HL-60 (cell line): ENCODE measurements at regions not wholly inside any gene's neighbourhood (a gene's known extent, or its start where the extent isn't known, plus 50 kb on each side); places are given as distances from the start of the nearest gene placed in this dataset.

Experiments used
- POLR2AphosphoS5 ChIP-seq: IDR thresholded peaks from 2 replicates; pipeline ENCODE4 v1.6.1; 2012; ENCODE audit warnings: low read depth
- SPI1 ChIP-seq: IDR thresholded peaks from 2 replicates; pipeline ENCODE4 v1.6.1; 2012; ENCODE audit warnings: low read depth, mild to moderate bottlenecking, borderline replicate concordance
- TF ChIP-seq, protein P1 (sequence below): IDR thresholded peaks from one replicate; pipeline ENCODE4 v1.5.1; 2011; ENCODE audit warnings: low read length, control low read depth, inconsistent platforms; ENCODE audit not compliant: insufficient read depth
- TF ChIP-seq, protein P2 (sequence below): IDR thresholded peaks from 2 replicates; pipeline ENCODE4 v1.6.1; 2012; ENCODE audit warnings: low read depth; ENCODE audit not compliant: insufficient replicate concordance

DNA sequence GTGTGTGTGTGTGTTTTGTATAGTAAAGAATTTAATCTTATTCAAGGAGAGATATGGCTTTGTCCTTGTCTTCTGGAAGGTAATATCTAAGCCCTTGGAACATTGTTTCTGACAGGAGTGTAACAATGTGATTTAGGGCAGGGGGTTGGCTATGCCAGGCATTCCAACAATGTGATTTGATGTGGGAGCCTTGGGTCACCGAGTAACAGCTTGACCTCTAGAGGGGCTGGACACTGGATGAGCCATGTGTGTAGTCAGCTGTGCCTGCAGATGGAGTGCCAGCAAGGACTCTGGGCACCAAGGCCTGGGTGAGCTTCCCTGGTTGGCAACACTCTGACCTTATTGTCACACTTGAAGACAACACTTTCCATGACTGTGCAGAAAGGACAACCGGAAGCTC, 336.1 kb upstream of the ZP4 start:
- TF ChIP-seq, protein P1, sequence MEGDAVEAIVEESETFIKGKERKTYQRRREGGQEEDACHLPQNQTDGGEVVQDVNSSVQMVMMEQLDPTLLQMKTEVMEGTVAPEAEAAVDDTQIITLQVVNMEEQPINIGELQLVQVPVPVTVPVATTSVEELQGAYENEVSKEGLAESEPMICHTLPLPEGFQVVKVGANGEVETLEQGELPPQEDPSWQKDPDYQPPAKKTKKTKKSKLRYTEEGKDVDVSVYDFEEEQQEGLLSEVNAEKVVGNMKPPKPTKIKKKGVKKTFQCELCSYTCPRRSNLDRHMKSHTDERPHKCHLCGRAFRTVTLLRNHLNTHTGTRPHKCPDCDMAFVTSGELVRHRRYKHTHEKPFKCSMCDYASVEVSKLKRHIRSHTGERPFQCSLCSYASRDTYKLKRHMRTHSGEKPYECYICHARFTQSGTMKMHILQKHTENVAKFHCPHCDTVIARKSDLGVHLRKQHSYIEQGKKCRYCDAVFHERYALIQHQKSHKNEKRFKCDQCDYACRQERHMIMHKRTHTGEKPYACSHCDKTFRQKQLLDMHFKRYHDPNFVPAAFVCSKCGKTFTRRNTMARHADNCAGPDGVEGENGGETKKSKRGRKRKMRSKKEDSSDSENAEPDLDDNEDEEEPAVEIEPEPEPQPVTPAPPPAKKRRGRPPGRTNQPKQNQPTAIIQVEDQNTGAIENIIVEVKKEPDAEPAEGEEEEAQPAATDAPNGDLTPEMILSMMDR = no peak
- TF ChIP-seq SPI1 (no peak), POLR2AphosphoS5 (no peak)
- TF ChIP-seq, protein P2, sequence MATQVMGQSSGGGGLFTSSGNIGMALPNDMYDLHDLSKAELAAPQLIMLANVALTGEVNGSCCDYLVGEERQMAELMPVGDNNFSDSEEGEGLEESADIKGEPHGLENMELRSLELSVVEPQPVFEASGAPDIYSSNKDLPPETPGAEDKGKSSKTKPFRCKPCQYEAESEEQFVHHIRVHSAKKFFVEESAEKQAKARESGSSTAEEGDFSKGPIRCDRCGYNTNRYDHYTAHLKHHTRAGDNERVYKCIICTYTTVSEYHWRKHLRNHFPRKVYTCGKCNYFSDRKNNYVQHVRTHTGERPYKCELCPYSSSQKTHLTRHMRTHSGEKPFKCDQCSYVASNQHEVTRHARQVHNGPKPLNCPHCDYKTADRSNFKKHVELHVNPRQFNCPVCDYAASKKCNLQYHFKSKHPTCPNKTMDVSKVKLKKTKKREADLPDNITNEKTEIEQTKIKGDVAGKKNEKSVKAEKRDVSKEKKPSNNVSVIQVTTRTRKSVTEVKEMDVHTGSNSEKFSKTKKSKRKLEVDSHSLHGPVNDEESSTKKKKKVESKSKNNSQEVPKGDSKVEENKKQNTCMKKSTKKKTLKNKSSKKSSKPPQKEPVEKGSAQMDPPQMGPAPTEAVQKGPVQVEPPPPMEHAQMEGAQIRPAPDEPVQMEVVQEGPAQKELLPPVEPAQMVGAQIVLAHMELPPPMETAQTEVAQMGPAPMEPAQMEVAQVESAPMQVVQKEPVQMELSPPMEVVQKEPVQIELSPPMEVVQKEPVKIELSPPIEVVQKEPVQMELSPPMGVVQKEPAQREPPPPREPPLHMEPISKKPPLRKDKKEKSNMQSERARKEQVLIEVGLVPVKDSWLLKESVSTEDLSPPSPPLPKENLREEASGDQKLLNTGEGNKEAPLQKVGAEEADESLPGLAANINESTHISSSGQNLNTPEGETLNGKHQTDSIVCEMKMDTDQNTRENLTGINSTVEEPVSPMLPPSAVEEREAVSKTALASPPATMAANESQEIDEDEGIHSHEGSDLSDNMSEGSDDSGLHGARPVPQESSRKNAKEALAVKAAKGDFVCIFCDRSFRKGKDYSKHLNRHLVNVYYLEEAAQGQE = no peak
